OCI-LY1 (cell line): ENCODE measurements at regions not wholly inside any gene's neighbourhood (a gene's known extent, or its start where the extent isn't known, plus 50 kb on each side); places are given as distances from the start of the nearest gene placed in this dataset.

Experiments used
- H2AFZ ChIP-seq: fragments of 200-600 bp; sonication (generic), shearing (Covaris generic); 2 replicates; pipeline ENCODE4 v1.6.0; 2014; ENCODE audit warnings: antibody characterized with exemption, mild to moderate bottlenecking, low read length
- H3F3A ChIP-seq: fragments of 200-600 bp; sonication (generic), shearing (Covaris generic); 2 replicates; pipeline ENCODE4 v1.6.0; 2014; ENCODE audit warnings: mild to moderate bottlenecking, antibody characterized with exemption, low read length, moderate library complexity; ENCODE audit not compliant: insufficient read depth
- H3K27ac ChIP-seq: fragments of 200-600 bp; sonication (generic); 2 replicates; pipeline ENCODE4 v1.5.1; 2014; ENCODE audit warnings: low read length, mixed run types, mild to moderate bottlenecking, low read depth; ENCODE audit not compliant: poor library complexity, severe bottlenecking
- H3K27me3 ChIP-seq: fragments of 200-600 bp; sonication (generic); 2 replicates; pipeline ENCODE4 v1.6.0; 2014; ENCODE audit warnings: antibody characterized with exemption, mild to moderate bottlenecking, low read length, moderate library complexity; ENCODE audit not compliant: insufficient read depth
- H3K36me3 ChIP-seq: fragments of 200-600 bp; sonication (generic); 2 replicates; pipeline ENCODE4 v1.6.1; 2014; ENCODE audit warnings: mild to moderate bottlenecking, antibody characterized with exemption, low read length, moderate library complexity, mixed read lengths; ENCODE audit not compliant: insufficient read depth
- H3K4me1 ChIP-seq: fragments of 200-600 bp; sonication (generic); 2 replicates; pipeline ENCODE4 v1.5.1; 2014; ENCODE audit warnings: mild to moderate bottlenecking, low read length, moderate library complexity; ENCODE audit not compliant: insufficient read depth, severe bottlenecking
- H3K4me2 ChIP-seq: fragments of 200-600 bp; sonication (generic), shearing (Covaris generic); 2 replicates; pipeline ENCODE4 v1.6.1; 2014; ENCODE audit warnings: low read length
- H3K4me3 ChIP-seq: fragments of 200-600 bp; sonication (generic); 2 replicates; pipeline ENCODE4 v1.5.1; 2014; ENCODE audit warnings: low read length, low read depth, mild to moderate bottlenecking, mixed read lengths; ENCODE audit not compliant: poor library complexity, severe bottlenecking
- H3K79me2 ChIP-seq: fragments of 200-600 bp; shearing (Covaris generic); 2 replicates; pipeline ENCODE4 v1.6.1; 2016; ENCODE audit warnings: mixed run types, low read length, mixed read lengths; ENCODE audit not compliant: insufficient read depth
- H3K9ac ChIP-seq: fragments of 200-600 bp; sonication (generic), shearing (Covaris generic); 2 replicates; pipeline ENCODE4 v1.6.1; 2014; ENCODE audit warnings: mild to moderate bottlenecking, low read length, mixed read lengths
- H3K9me2 ChIP-seq: fragments of 200-600 bp; sonication (generic), shearing (Covaris generic); 2 replicates; pipeline ENCODE4 v1.6.1; 2014; ENCODE audit warnings: low read depth, mild to moderate bottlenecking, low read length, mixed read lengths
- H3K9me3 ChIP-seq: fragments of 200-600 bp; shearing (Covaris generic); 2 replicates; pipeline ENCODE4 v1.6.1; 2014; ENCODE audit warnings: low read length, mixed read lengths
- H4K20me1 ChIP-seq: fragments of 200-600 bp; sonication (generic), shearing (Covaris generic); 2 replicates; pipeline ENCODE4 v1.6.0; 2016; ENCODE audit warnings: mild to moderate bottlenecking, low read length; ENCODE audit not compliant: insufficient read depth
- CTCF ChIP-seq: fragments of 200-600 bp; sonication (generic), shearing (Covaris generic); IDR thresholded peaks from 2 replicates; pipeline ENCODE4 v1.5.1; 2017; ENCODE audit warnings: mild to moderate bottlenecking, antibody characterized with exemption, low read length, moderate library complexity, mixed read lengths
- EZH2 ChIP-seq: fragments of 200-600 bp; sonication (generic), shearing (Covaris generic); IDR thresholded peaks from 2 replicates; pipeline ENCODE4 v1.8.0; 2017; ENCODE audit warnings: borderline replicate concordance, mixed run types, mild to moderate bottlenecking, antibody characterized with exemption, low read length, moderate library complexity, mixed read lengths

DNA sequence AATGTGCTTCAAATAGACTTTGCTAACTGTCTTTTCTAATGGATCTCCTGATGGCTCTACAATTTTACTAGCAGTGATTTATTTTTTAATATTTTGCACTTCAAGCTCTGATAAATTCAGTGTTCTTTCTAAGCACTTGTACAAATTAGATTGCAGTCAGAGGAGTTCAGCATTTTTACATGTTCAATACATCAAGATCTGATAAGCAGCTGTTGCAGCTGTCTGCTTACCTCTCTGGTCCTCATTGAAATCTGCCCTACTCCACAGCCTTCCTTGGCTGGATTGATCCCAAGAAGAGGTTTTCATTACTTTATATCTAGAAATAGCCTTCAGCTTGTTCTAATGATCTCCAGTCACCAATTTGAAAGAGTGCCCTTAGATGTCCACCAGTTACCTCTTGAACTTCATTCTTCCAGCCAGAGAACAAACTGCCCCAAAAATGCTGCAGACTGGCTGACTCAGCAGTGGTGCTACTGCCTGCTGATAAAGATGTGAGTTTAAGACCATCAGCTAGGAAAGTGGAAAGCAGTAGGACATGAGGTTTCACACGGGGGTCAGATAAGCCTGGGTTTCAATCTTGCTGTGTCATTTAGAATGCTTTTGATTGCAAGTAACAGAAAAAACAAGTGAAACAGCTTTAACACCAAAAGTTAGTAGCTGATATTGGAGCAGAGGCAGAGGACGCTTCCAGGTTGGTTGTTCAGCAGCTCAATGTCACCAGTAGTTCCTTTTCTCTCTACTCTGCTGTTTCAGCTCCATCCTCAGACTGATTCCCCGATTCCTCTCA is 350.9 kb upstream of the NPVF start:
- no peaks in the 10 kb centered on the region; the same call in 1 of the 2 replicates for H3K27me3 ChIP-seq
- H2AFZ ChIP-seq, result no peak overlapping the region
- H3K9ac ChIP-seq, result no peak overlapping the region
- no peaks in the 10 kb centered on the region for H3K9me3 ChIP-seq
- H3K9me2 ChIP-seq, result no peaks in the 10 kb centered on the region
- no peak overlapping the region for H3K27ac ChIP-seq
- H3K4me1 ChIP-seq, result no peaks in the 10 kb centered on the region
- H3K79me2 ChIP-seq, result no peaks in the 10 kb centered on the region
- no peak overlapping the region for H3K4me3 ChIP-seq
- no peaks in the 10 kb centered on the region for H3F3A ChIP-seq
- TF ChIP-seq EZH2 (no peak), CTCF (no peak)
- no peaks in the 10 kb centered on the region for H3K36me3 ChIP-seq
- H3K4me2 ChIP-seq, result no peak overlapping the region
- H4K20me1 ChIP-seq, result no peaks in the 10 kb centered on the region

- no peak overlapping the region for H3K4me2 ChIP-seq
- H3K9ac ChIP-seq, result no peak overlapping the region
- no peaks in the 10 kb centered on the region for H3K36me3 ChIP-seq
- H3K4me3 ChIP-seq, result no peak overlapping the region
- H3K27me3 ChIP-seq, result no peaks in the 10 kb centered on the region; the same call in 1 of the 2 replicates
- H3F3A ChIP-seq, result no peaks in the 10 kb centered on the region
- H3K4me1 ChIP-seq, result no peaks in the 10 kb centered on the region
- no peaks in the 10 kb centered on the region for H4K20me1 ChIP-seq
- no peak overlapping the region for H2AFZ ChIP-seq
- no peaks in the 10 kb centered on the region for H3K9me2 ChIP-seq
- H3K27ac ChIP-seq, result no peak overlapping the region
- H3K79me2 ChIP-seq, result no peaks in the 10 kb centered on the region
- TF ChIP-seq EZH2, result no peak
- TF ChIP-seq CTCF, result no peak
- H3K9me3 ChIP-seq, result no peaks in the 10 kb centered on the region
Observed at GRCh38 chr7:25579778-25580075, 351.4 kb upstream of the NPVF start.

DNA sequence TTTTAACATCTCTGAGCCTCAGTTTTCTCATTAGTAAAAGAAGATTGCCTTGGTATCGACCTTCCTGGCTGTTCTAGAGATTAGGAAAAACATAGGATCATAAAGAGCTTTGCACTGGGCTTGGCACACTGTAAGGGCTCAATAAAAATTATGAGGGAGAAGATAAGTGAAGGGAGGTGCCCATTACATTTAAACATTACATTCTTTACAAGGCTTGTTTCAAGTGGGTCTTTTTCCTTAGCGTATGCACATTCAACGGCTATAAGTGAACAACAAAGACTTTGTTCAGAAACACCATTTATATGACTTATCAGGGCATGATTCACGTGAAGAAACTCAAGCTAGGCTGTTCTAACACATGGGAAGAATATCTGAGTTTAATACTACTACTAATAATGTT is 351.9 kb upstream of the NPVF start:
- H3K36me3 ChIP-seq, result no peaks in the 10 kb centered on the region
- no peak overlapping the region for H3K4me2 ChIP-seq
- no peak overlapping the region for H3K27ac ChIP-seq
- H3K9me3 ChIP-seq, result no peaks in the 10 kb centered on the region
- TF ChIP-seq EZH2 (no peak), CTCF (no peak)
- no peaks in the 10 kb centered on the region for H4K20me1 ChIP-seq
- no peaks in the 10 kb centered on the region for H3F3A ChIP-seq
- H3K9ac ChIP-seq, result no peak overlapping the region
- no peaks in the 10 kb centered on the region for H3K79me2 ChIP-seq
- H3K4me3 ChIP-seq, result no peak overlapping the region
- no peaks in the 10 kb centered on the region for H3K9me2 ChIP-seq
- H3K27me3 ChIP-seq, result no peaks in the 10 kb centered on the region; the same call in 1 of the 2 replicates
- no peaks in the 10 kb centered on the region for H3K4me1 ChIP-seq
- no peak overlapping the region for H2AFZ ChIP-seq
